NCI-H2081 treated with DMSO at 0.1 percent for 48 hours (cell line): ENCODE measurements at regions not wholly inside any gene's neighbourhood (a gene's known extent, or its start where the extent isn't known, plus 50 kb on each side); places are given as distances from the start of the nearest gene placed in this dataset.

Experiments
- DNase-seq: peaks from one replicate; lab custom pipeline; 2025; lab: John Stamatoyannopoulos, UW

DNA sequence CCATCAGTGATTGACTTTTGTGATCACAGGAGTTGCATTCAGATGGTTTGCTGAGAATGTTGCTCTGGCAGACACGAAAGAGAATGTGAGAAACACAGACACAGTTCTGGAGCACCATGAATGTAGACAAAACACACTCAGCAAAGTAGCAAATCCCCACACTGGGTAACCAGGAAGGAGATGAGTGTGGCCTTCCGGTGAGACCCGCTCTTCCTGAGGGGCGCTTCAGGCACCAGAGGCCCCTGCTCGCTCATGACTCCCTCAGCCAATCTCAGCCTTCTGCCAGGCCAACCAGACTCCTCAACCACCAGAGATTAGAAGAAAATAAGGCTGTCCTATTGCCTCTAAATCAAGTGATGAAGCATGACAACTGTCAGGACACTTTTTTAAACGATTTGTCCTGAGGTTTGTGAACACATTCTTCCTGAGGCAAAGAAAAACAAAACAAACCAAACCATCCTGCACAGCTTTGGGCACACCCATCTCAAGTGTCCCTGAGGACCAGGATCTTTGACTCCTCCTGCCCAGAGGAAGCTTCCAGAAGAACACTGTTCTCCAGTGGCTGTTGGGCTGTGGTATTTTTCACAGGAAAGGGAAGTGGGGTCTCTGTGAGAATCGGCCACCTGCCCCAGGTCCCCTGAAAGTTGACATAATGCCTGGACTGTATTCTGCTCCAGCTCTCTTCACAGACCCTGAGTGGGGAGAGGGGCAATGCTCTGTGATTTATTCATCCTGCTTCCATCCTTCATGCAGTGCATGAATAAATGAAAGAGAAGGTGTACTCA is 152.8 kb downstream of the BCL11A start:
- no peak for DNase-seq

DNA sequence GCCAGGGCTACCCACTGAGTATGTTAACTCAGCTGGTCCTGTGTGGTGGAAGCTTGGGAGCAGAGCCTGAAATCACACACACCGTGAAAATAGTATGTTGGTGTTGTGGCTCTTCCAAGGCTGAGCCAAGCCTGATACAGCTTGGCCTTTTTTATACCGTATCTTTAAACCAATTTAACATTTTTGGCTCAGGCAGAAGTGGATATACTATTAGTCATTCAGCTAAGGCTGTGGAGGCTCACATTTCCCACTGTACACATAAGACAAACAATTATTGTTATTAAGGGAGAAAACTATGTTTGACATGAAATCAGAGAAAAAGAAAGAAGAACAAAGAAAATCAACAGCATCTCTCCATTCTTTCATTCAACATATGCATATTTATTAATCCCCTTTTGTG is 159.0 kb downstream of the BCL11A start:
- DNase-seq: no peak

DNA sequence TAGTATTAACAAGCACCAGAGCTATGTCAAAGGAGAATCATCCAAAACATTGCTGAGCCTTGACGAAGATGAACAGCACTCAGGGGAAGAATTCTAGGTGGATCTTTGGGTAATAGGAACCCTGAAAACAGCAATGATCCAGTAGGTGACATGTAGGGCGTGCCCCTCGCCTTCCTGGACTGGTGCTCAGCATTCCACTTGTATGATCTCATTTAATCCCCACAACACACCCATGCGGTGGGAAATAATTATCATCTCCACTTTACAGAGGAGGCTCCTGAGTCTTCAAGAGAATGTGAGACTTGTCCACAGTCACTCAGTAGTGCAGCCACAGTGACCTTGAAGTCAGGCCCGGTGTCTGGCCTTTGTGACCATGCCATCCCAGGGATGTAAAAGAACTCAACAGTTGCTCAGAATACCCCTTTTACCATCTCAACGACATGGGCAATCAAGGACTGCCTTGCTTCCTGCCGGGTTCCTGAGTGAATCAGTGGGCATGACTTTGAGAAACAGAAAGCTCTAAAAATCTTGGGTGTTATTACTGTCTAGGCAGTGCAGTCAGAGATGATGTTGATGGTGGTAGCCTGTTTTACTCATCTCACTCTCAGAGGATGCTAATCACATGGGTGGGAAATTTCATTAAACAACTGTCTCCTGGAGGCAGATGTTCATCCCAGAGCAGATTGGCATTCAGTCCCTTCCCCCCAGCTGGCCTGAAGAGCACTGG is 161.6 kb downstream of the BCL11A start:
- DNase-seq: no peak

DNA sequence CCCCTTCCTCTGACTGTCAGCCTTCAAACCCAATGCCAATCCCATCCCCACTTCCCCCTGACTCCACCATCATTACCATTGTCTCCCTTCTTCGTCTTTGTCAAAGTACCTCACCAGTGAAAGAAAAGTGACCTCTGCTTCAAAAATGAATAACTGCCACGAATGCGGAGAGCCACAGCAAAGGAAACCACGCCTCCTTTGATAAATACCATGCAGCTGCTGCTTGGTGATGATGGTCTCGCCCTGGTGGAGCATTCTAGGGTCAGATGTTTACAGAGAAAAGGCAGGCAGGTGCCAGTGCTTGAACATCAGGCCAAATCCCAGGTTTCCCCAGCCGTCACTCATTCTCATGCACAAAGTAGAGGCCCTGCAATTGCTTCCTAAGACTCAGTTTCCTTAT is 162.2 kb downstream of the BCL11A start:
- DNase-seq: no peak

DNA sequence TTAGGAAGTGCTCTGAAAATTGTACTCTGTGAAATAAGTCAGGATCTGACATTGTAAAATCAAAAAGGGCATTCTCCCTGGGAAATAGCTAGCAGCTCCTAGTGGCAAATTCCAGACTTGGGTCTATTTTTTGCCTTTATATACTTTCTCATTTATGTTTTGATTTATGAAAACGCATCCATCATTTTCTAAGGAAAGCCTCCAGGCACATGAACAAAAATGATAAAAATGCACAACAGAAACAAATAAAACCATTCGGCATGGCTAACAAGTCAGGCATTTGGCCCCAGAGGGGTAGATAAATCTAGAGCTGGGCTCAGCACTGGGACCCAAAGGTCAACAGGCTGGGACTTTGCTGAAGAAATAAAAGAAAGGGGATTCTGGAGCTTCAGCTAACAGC is 167.0 kb downstream of the BCL11A start:
- no peak for DNase-seq

DNA sequence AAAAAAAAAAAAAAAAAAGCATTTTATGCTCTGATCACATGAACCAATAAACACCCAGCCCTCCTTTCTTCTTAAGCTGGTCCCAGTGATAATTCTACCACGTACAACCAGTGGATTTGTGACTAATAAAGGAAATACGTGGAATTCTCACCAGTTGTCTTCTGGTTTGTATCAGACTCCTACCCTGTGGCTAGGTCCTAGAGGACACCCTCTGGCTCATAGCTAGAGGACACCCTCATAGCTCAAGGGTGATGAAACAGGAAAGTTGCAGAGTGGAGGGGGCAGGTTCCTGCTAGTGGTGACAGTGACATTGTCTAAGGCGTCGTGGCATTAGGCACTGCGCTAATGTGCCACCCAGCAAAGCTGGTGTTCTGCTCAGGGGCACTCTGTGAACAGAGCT is 167.8 kb downstream of the BCL11A start:
- DNase-seq: no peak

DNA sequence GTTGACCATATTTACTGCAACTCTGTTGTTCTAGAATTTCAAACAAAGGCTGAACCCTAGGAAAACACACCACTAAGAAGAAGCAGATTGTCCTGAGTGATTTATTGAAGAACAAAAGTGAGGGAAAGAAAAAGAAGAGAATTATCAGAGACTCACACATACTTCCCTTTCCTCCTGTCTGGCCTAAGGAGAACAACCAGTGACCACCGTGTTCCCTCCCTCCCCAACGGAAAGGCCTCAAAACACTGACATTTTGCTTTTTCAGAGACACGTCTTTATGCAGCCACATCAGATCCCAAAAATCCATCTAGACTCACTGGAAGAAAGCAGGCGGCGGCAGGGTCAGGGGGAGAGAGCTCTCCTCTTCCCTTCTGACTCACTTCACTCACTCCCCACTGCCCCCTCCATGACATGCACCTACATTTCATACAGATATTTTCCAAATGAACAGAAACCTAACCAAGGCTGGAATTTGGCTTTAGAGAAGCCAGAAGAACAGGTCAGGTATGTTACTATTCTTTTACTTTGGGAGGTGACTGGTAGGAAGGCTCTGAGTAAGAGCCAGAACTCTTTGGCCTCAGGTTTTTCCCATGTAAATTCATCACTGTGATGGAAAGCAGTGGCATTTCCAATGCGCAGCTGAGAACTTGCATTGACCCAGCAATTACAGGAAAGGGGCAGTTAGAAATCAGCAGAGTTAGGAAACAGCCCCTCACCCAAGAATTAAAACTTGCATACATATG is 169.9 kb downstream of the BCL11A start:
- DNase-seq: no peak

DNA sequence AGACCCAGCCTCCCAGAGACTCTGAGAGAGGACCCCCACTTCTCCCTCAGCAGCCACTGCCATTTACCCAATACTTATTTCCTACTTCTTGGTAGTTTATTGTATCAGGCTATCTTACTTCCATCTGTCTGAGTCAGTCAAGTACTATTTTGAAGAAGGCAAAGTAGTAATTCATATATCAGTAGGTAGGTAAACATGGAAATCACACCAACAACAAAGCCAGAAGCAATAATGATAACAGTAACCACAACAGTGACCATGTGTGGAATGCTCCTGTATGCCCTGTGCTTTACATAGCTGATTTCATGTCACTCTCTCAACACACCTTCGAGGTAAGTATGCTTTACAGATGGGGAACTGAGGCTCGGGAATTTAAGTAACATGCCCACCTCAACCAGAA is 173.0 kb downstream of the BCL11A start:
- no peak for DNase-seq

DNA sequence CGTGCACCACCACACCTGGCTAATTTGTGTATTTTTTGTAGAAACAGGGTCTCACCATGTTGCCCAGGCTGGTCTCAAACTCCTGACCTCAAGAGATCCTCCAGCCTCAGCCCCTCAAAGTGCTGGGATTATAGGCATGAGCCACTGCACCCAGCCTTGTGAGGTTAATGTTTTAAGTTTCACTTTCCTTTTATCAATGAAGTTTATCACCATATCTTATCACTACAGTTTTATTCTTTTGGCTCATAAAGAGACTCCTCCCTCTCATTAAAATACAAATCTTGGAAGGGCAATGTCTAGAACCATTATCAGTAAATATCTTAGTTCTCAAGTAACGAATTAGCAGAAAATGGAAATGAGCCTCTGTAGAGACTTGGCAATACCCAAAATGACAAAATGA is 173.8 kb downstream of the BCL11A start:
- no peak for DNase-seq

DNA sequence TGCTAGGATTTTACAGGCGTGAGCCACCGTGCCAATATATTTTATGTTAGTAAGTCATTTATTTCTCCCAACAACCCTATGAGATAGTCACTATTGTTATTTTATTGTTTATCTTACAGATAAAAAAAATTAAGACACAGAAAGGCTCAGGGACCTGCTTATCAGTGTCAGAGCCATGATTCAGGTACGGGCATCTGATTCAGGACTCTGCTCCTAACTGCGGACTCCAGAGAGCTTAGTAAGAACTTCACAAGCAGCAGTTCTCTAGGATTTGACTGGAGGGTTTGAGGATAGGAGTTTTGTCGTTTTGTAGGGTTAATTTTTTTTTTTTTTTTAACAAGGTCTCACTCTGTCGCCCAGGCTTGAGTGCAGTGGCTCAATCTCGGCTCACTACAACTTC is 174.2 kb downstream of the BCL11A start:
- no peak for DNase-seq

DNA sequence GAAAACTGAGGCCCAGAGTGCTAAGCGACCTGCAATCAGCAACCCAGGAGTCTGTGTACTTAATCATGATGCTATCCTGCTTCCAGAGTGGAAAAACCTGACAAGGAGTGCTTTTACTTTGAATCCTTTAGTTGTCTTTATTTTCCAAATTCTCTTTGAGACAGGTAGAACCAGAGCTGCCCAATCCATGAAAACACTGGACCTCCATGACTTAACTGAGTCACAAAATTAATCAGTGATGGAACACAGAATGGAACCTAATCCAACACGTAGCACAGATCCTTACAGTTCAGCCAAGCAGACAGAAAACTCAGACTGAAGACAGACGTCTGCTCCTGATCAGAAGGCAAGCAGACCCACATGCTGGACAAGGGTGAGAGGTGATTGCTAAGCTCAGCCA is 175.6 kb downstream of the BCL11A start:
- DNase-seq: no peak

DNA sequence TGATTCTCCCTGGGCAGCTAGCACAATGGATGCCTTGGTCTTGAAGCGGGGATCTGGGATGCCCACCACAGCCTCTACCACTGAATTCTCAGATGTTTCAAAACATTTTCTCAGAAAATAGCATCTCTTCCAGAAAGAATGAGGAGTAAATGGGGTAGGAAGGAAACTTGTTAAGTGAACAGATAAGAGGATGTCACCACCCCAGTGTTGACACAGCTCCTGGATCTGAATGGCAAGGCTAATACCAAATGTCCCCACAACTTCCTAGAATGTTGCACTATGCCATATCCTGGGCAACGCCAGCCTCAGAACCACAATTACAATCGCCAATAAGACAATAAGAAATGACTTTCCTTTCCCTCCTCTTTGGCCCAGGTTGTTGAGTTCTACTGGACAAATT is 177.2 kb downstream of the BCL11A start:
- DNase-seq: no peak

DNA sequence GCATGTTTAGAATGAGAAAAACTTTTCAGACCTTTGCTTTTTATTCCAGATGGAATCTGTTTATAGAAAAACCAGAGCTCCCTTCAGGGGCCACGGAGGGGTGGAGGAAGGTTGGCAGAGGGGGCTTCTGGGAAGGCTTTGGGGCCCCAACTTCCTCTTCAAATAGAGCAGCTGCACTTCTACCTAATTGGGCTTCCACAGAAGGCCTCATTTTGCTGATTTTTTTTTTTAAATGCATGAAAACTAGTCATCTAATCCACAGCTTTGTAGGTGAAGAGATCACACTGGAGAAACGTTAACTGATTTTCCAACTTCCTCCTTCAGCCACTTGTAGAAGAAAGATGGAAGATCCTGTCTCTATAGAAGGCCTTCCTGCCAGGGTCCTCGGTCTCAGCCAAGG is 181.8 kb downstream of the BCL11A start:
- no peak for DNase-seq

DNA sequence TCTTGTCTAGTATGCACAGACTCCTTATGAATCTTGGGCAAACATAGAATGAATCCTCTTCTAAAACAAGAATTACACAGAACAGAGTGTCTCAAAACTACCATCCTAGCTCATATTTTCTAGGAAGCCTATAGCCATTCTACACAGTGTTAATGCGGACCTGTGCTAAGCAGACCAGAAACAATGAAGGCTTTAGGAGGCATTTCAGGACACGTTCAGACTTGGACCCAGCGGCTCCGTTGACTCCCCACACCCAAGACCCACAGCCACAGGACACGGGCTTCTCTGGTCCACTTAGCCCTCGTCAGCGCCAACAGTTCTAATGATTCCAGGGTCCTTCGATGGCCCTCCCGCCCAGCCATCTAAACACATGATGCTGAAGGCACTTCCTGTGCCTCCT is 182.2 kb downstream of the BCL11A start:
- DNase-seq: no peak

DNA sequence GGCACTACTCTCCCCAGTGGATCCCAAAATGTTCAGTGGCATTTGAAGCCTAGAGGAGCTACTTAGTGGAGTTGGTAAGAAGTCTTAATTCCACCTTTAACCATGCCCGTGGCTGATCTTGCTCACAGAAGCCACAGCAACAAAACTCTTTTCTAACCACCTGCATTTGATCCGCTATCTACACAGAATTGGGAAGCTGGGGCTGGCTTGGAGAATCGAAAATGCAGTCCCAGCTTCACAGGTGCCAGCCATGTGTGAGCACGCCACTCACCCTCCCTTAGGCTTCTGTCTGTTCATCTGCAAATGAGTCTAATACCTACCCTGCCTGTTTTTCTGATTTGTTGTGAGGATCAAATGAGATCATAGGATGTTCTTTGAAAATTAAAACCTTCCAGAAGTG is 182.6 kb downstream of the BCL11A start:
- DNase-seq: no peak

DNA sequence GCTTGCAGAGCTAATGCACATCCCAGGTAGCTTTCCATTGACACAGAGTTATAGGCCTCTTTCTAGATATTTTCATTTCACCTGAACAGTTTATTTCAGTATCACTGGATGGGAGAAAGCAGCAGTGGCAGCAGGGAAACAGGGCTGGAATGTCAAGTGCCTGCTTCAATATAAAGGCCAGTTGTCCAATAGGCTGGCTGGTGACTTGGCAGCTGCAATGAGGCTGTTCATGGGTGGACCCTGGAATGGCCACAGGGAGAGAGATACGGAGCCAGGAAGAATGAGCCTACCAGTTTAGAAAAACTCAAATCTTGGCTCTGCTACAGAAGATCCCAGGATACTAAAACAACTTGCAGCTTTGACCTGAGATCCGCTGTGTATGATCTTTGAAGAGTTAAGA is 185.0 kb downstream of the BCL11A start:
- no peak for DNase-seq

DNA sequence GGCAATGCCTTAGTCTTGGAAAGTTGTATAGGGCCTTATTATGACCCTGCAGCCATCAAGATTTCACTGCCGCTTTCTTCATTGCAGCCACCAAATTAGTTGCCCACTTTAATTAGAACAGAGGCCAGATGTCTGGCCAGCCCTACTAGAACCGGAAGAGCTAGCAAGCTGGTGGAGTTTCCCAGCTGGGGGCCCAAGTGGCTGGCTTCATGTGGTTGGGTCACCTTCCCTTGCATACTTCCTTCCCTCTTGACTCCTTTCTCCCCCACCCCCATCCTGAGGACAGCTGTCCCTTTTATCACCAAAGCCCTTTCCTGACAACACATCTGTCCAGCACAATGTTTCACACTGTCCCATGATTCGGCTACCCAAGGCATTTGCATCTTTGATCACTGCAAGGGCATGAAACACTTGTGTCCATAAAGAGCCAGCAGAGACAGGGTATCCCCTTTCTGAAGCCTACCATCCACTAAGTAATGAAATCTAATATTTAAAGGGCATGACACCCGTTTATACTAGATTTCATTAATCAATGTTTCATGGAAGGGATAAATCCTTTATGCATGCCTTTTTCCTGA is 187.2 kb downstream of the BCL11A start:
- no peak for DNase-seq

DNA sequence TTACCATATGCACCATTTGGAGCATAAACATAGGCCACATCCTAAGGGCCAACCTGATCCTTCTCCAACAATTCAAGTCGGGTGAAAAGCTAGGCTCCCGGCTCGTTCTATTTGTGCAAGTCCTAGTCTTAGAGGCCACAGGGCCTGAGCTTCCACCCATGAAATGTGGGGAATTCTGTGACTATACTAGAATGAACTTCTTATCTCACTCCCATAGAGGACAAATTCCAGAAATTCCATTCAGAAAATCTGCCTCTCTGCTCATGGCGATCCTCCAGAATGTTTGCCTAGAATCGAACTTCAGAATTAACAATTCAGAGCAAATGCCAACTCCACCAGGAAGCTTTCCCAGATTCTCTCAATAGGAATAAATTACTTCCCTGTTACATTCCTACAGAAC is 187.9 kb downstream of the BCL11A start:
- DNase-seq: no peak

DNA sequence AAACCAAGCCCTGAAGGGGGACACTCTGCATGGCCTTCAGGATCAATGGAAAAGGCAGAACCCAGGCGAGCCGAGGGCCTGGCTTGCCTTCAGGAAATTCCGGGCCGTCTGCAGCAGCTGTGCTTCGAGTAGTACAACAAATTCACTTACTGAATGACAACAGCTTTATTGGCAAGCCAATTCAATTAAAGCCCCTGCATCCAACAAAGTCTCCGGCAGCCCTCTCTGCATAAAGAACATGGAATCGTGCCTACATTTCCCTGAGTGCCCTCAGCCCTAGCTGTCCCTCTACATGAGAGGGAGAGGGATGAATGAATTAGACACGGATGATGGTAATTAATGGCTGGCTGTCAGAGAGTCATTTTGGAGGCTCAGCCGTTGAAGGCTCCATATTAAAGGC is 189.0 kb downstream of the BCL11A start:
- no peak for DNase-seq

DNA sequence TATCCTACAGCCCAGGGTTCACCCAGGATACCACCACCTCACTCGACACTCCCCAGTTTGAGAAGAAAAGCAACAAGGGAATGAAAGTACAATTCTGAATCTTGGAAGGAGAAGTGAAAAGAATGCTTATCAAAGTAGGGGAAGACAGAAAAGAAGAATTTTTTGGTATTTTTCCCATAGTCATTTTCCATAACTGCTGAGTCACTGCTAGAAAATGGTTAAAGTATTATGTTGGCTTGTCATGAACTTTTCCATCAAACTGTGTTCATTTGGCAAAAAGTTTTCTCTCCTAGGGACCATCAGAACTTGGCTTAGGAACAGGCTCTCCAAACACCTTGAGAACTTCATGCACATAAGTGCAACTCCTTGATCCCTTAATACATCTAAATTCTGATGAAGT is 192.0 kb downstream of the BCL11A start:
- DNase-seq: no peak

DNA sequence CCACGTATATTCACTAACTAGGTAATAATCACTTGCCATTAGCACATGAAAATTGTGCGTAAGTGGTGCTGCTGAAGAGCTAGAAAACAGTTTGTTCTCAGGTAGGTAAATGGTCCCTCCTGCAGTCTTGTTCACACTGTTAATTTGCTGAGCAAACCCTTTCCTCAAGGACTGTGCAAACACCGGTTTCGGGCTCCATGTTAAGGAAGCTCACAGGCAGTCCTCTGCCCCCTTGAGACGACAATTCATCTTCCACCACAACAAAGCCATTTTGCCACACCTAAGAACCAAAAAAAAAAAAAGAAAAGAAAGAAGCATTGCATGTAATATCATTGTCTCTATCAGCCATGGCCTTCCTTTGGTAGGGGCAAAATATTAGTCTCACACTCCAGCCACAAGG is 193.9 kb downstream of the BCL11A start:
- no peak for DNase-seq

DNA sequence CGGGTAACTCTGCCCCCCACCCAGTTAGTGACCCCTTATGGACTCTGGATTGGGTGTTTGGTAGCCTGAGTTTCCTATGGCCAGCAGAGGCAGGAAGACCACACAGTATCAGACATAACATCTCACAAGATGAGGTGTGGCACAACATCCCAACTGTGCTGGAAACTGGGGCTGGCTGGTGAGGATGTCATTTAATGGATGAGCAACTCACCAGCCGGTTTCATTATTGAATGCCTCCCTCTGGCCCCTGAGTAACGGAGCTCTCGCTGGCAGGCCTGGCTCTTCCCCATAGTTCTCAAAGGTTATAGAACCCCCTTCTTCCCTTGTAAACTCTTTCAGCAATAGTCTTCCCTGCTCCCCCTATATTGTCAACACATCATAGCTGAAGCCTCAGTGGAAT is 195.0 kb downstream of the BCL11A start:
- no peak for DNase-seq

DNA sequence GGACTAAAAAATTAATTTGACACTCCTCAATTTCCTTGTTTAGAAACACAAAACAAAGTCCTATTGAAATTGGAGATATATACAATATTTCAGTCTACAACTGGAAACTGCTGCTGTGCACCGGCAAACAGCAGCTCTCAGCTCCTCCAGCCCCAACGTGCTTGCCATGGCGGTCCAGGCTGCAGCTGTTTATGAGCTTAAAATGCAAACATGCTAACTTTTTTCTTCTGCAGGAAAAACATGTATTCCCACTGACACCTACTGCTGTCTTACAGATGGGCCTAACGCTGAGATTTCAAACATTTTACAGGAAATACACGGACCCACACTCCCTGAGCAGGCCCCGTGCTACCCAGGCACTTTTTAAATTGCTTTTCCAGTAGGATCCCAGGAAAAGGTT is 195.5 kb downstream of the BCL11A start:
- no peak for DNase-seq
